ENCODE measurements at regions not wholly inside any gene's neighbourhood (a gene's known extent, or its start where the extent isn't known, plus 50 kb on each side); places are given as distances from the start of the nearest gene placed in this dataset.

- no peaks in the 10 kb centered on the region for H3K27me3 ChIP-seq (ENCODE audit: control insufficient read depth, insufficient read depth, low read length)
- ATAC-seq (ENCODE audit: low read depth), result no peak
- BruUV-seq (replicated peaks), result no TSS peak
- no peak overlapping the region for H2AK9ac ChIP-seq (replicated peaks; ENCODE audit: low read depth, low read length, poor library complexity)
- H3K4me2 ChIP-seq (ENCODE audit: low read depth, low read length), result no peak overlapping the region
- no peak overlapping the region for H3K4me3 ChIP-seq (ENCODE audit: insufficient read depth, low read depth, low read length)
- H3K56ac ChIP-seq (ENCODE audit: extremely low read depth, insufficient read depth, low read length), result no peak overlapping the region
- no peaks in the 10 kb centered on the region for H3K9me3 ChIP-seq (ENCODE audit: control insufficient read depth, insufficient read depth, low read length)
- no peak overlapping the region for H2AFZ ChIP-seq (replicated peaks; ENCODE audit: low read length, poor library complexity)
- ChIA-PET CTCF (no interaction called here), POLR2A (ENCODE audit: unreplicated experiment) (no interaction called here)
- no peaks in the 10 kb centered on the region for H4K20me1 ChIP-seq (ENCODE audit: insufficient read depth, low read length)
- no peaks in the 10 kb centered on the region for H3K79me1 ChIP-seq (ENCODE audit: low read depth in 1 of 2, low read length in 2 of 2)
- in situ Hi-C loops (cut with MboI; ENCODE audit: low sequenced_read_pairs), result no loop called here
- dilution Hi-C loops (cut with HindIII; ENCODE audit: low sequenced_read_pairs, unreplicated experiment), result no loop called here
- no peak overlapping the region for H4K91ac ChIP-seq (ENCODE audit: insufficient read depth, low read depth, low read length)
- no peak for TF ChIP-seq NFE2L2 (IDR thresholded peaks at IDR 0.05; ENCODE audit: low read depth, low read length)
- TF ChIP-seq USF2 (IDR thresholded peaks at IDR 0.05; ENCODE audit: low read depth, low read length), result no peak
- TF ChIP-seq MAZ (IDR thresholded peaks at IDR 0.05; ENCODE audit: borderline replicate concordance, low read depth, low read length), result no peak
- no peak for TF ChIP-seq CHD1 (IDR thresholded peaks at IDR 0.05; ENCODE audit: low read depth, low read length)
- no peak for TF ChIP-seq POLR2A (IDR thresholded peaks at IDR 0.05; ENCODE audit: low read depth, low read length)
- H3K9ac ChIP-seq (ENCODE audit: low read depth, low read length), result no peak overlapping the region
- H2BK15ac ChIP-seq (ENCODE audit: low read depth, low read length), result no peak overlapping the region
- no peak overlapping the region for H2BK120ac ChIP-seq (ENCODE audit: low read depth, low read length)
- no peaks in the 10 kb centered on the region for H3K36me3 ChIP-seq (ENCODE audit: control insufficient read depth, insufficient read depth, low read length)
- H2AK5ac ChIP-seq (ENCODE audit: low read depth, low read length), result no peak overlapping the region
- no peaks in the 10 kb centered on the region for H3K9me1 ChIP-seq (ENCODE audit: insufficient read depth, low read length)
- no peak overlapping the region for H2BK20ac ChIP-seq (ENCODE audit: low read depth, low read length)
- H3K23ac ChIP-seq (ENCODE audit: low read depth, low read length), result no peak overlapping the region
- no peak overlapping the region for H3K4ac ChIP-seq (ENCODE audit: low read depth, low read length)
- intact Hi-C loops (cut with micrococcal nuclease), result no loop called here
- H3K4me1 ChIP-seq (ENCODE audit: control insufficient read depth, insufficient read depth, low read length), result no peaks in the 10 kb centered on the region
- no peak overlapping the region for H3K27ac ChIP-seq (ENCODE audit: insufficient read depth, low read length)
- no peak for DNase-seq
- H3K18ac ChIP-seq (ENCODE audit: low read depth, low read length), result no peak overlapping the region
- no peak overlapping the region for H2BK5ac ChIP-seq (ENCODE audit: low read depth, low read length, poor library complexity, severe bottlenecking)
- no peak overlapping the region for H4K8ac ChIP-seq (ENCODE audit: low read depth in 2 of 2, low read length in 2 of 2)
- no peak overlapping the region for H3K14ac ChIP-seq (replicated peaks; ENCODE audit: low read depth, low read length)
- WGBS, 2 experiments (ENCODE audit: extremely low coverage in 2 of 2, insufficient read length in 1 of 2), result no CpG with 5 or more reads among the region's 2 CpGs
- H4K5ac ChIP-seq (ENCODE audit: low read depth, low read length), result no peak overlapping the region
Observed at GRCh38 chr12:28063355-28063880, 90.9 kb upstream of the PTHLH start.

Measured in IMR-90 (cell line).